GM23248 (cell line): ENCODE measurements at regions not wholly inside any gene's neighbourhood (a gene's known extent, or its start where the extent isn't known, plus 50 kb on each side); places are given as distances from the start of the nearest gene placed in this dataset.

Experiments
- DNase-seq: peaks from one replicate; pipeline ENCODE4 v3.0.0-alpha.2; 2015
- H2AFZ ChIP-seq: fragments of 200-600 bp; sonication (generic); 2 replicates; pipeline ENCODE4 v1.6.1; 2016; ENCODE audit warnings: antibody characterized with exemption
- H3F3A ChIP-seq: fragments of 200-600 bp; sonication (generic); 2 replicates; pipeline ENCODE4 v1.6.1; 2016; ENCODE audit warnings: mild to moderate bottlenecking, antibody characterized with exemption, mixed run types; ENCODE audit not compliant: insufficient read depth
- H3K27ac ChIP-seq: fragments of 200-600 bp; sonication (generic); 2 replicates; pipeline ENCODE4 v1.5.1; 2016; ENCODE audit warnings: mild to moderate bottlenecking
- H3K27me3 ChIP-seq: fragments of 200-600 bp; sonication (generic); replicated peaks from 2 replicates; pipeline ENCODE4 v1.6.1; 2016; ENCODE audit warnings: mild to moderate bottlenecking; ENCODE audit not compliant: insufficient read depth
- H3K36me3 ChIP-seq: fragments of 200-600 bp; sonication (generic); 2 replicates; pipeline ENCODE4 v1.6.1; 2016; ENCODE audit warnings: low read depth, mild to moderate bottlenecking
- H3K4me1 ChIP-seq: fragments of 200-600 bp; sonication (generic); 2 replicates; pipeline ENCODE4 v1.6.1; 2016; ENCODE audit warnings: mild to moderate bottlenecking; ENCODE audit not compliant: insufficient read depth
- H3K4me2 ChIP-seq: fragments of 200-600 bp; sonication (generic); one replicate; pipeline ENCODE4 v1.6.1; 2016; ENCODE audit warnings: mild to moderate bottlenecking; ENCODE audit not compliant: unreplicated experiment
- H3K4me3 ChIP-seq: fragments of 200-600 bp; sonication (generic); 2 replicates; pipeline ENCODE4 v1.5.1; 2016; ENCODE audit warnings: mild to moderate bottlenecking
- H3K79me2 ChIP-seq: fragments of 200-600 bp; sonication (generic); 2 replicates; pipeline ENCODE4 v1.6.1; 2016; ENCODE audit warnings: mild to moderate bottlenecking; ENCODE audit not compliant: insufficient read depth
- H3K9ac ChIP-seq: fragments of 200-600 bp; sonication (generic); 2 replicates; pipeline ENCODE4 v1.6.1; 2016; ENCODE audit warnings: mild to moderate bottlenecking
- H3K9me2 ChIP-seq: fragments of 200-600 bp; sonication (generic); 2 replicates; pipeline ENCODE4 v1.6.1; 2016; ENCODE audit warnings: mixed run types, mild to moderate bottlenecking, moderate library complexity; ENCODE audit not compliant: insufficient read depth
- H3K9me3 ChIP-seq: fragments of 200-600 bp; sonication (generic); one replicate; pipeline ENCODE4 v1.6.1; 2017; ENCODE audit warnings: low read depth
- H4K20me1 ChIP-seq: fragments of 200-600 bp; sonication (generic); 2 replicates; pipeline ENCODE4 v1.6.0; 2016; ENCODE audit not compliant: insufficient read depth
- EZH2 ChIP-seq: fragments of 200-600 bp; sonication (generic); IDR thresholded peaks from 2 replicates; pipeline ENCODE4 v1.6.1; 2018; ENCODE audit warnings: antibody characterized with exemption, mild to moderate bottlenecking; ENCODE audit not compliant: insufficient read depth, poor library complexity, severe bottlenecking
- EZH2phosphoT487 ChIP-seq: fragments of 200-600 bp; sonication (generic); IDR thresholded peaks from 2 replicates; pipeline ENCODE4 v1.6.1; 2018; ENCODE audit warnings: antibody characterized with exemption, moderate library complexity, mild to moderate bottlenecking, low read depth; ENCODE audit not compliant: insufficient read depth
- WGBS, 2 experiments: methylation state at CpG; one replicate each; pipeline ENCODE4 v1.1.6; 2015 to 2017; ENCODE audit warnings: low lambda C conversion rate in 2 of 2, low coverage in 1 of 2; ENCODE audit errors: missing lambda C conversion rate in 2 of 2; 5-methylcytosine and 5-hydroxymethylcytosine counted together
- in situ Hi-C: fragments of 300-500 bp; cut with MboI; formaldehyde crosslinking; loops from 2 replicates; pipeline ENCODE4 v1.15.0; 2020

- Histone ChIP-seq H3K27ac (no peak overlapping the region), H3K27me3 (no peaks in the 10 kb centered on the region), H3K9ac (no peak overlapping the region), H3K9me2 (no peaks in the 10 kb centered on the region), H3K9me3 (no peaks in the 10 kb centered on the region), H3K4me3 (no peak overlapping the region), H3K79me2 (no peaks in the 10 kb centered on the region), H3K36me3 (no peaks in the 10 kb centered on the region), H2AFZ (no peak overlapping the region), H4K20me1 (no peaks in the 10 kb centered on the region), H3F3A (no peaks in the 10 kb centered on the region), H3K4me1 (no peaks in the 10 kb centered on the region), H3K4me2 (no peak overlapping the region)
- in situ Hi-C loops: no loop called here
- WGBS, 2 experiments: 43% methylated on average over 9 of the region's 9 CpGs
- TF ChIP-seq EZH2phosphoT487 (no peak), EZH2 (no peak)
- no peak for DNase-seq
Measured at GRCh38 chr2:34266908-34267697, 668.0 kb upstream of the FAM98A start.

- no peaks in the 10 kb centered on the region for H3K9me3 ChIP-seq
- no peaks in the 10 kb centered on the region for H3F3A ChIP-seq
- DNase-seq: no peak
- no peaks in the 10 kb centered on the region for H3K36me3 ChIP-seq
- no peak overlapping the region for H3K4me2 ChIP-seq
- H3K9ac ChIP-seq: no peak overlapping the region
- no peak overlapping the region for H3K27ac ChIP-seq
- TF ChIP-seq EZH2phosphoT487 (no peak), EZH2 (no peak)
- H2AFZ ChIP-seq: no peak overlapping the region
- H3K9me2 ChIP-seq: no peaks in the 10 kb centered on the region
- in situ Hi-C loops: no loop called here
- H3K27me3 ChIP-seq: no peaks in the 10 kb centered on the region
- 42 to 46% methylated on average over 6 of the region's 6 CpGs for WGBS, 2 experiments
- no peaks in the 10 kb centered on the region for H4K20me1 ChIP-seq
- no peaks in the 10 kb centered on the region for H3K79me2 ChIP-seq
- H3K4me3 ChIP-seq: no peak overlapping the region
- H3K4me1 ChIP-seq: no peaks in the 10 kb centered on the region
Measured at GRCh38 chr2:34261701-34262100, 662.6 kb upstream of the FAM98A start.

GRCh38 chr2:34254272-34254878, 655.3 kb upstream of the FAM98A start:
- in situ Hi-C loops: no loop called here
- H3K27ac ChIP-seq: no peak overlapping the region
- H3K36me3 ChIP-seq: no peaks in the 10 kb centered on the region
- no peaks in the 10 kb centered on the region for H3F3A ChIP-seq
- H3K9me3 ChIP-seq: no peaks in the 10 kb centered on the region
- H3K27me3 ChIP-seq: no peaks in the 10 kb centered on the region
- DNase-seq: no peak
- no peak overlapping the region for H3K9ac ChIP-seq
- H3K4me1 ChIP-seq: no peaks in the 10 kb centered on the region
- H2AFZ ChIP-seq: no peak overlapping the region
- TF ChIP-seq EZH2phosphoT487 (no peak), EZH2 (no peak)
- no peaks in the 10 kb centered on the region for H4K20me1 ChIP-seq
- no peak overlapping the region for H3K4me2 ChIP-seq
- no peaks in the 10 kb centered on the region for H3K9me2 ChIP-seq
- H3K79me2 ChIP-seq: no peaks in the 10 kb centered on the region
- WGBS, 2 experiments: 22 to 30% methylated on average over 2 of the region's 2 CpGs
- H3K4me3 ChIP-seq: no peak overlapping the region

GRCh38 chr2:34252111-34252510, 653.0 kb upstream of the FAM98A start:
- H2AFZ ChIP-seq: no peak overlapping the region
- in situ Hi-C loops: no loop called here
- TF ChIP-seq EZH2phosphoT487 (no peak), EZH2 (no peak)
- WGBS, 2 experiments: 11 to 13% methylated on average over 3 of the region's 3 CpGs
- no peak for DNase-seq
- no peak overlapping the region for H3K27ac ChIP-seq
- no peaks in the 10 kb centered on the region for H3K27me3 ChIP-seq
- no peaks in the 10 kb centered on the region for H3K79me2 ChIP-seq
- H3K4me3 ChIP-seq: no peak overlapping the region
- no peak overlapping the region for H3K9ac ChIP-seq
- no peaks in the 10 kb centered on the region for H3K9me3 ChIP-seq
- no peaks in the 10 kb centered on the region for H3K36me3 ChIP-seq
- H4K20me1 ChIP-seq: no peaks in the 10 kb centered on the region
- no peaks in the 10 kb centered on the region for H3K9me2 ChIP-seq
- H3F3A ChIP-seq: no peaks in the 10 kb centered on the region
- H3K4me1 ChIP-seq: no peaks in the 10 kb centered on the region
- no peak overlapping the region for H3K4me2 ChIP-seq
